HCT116 (cell line): ENCODE measurements at regions not wholly inside any gene's neighbourhood (a gene's known extent, or its start where the extent isn't known, plus 50 kb on each side); places are given as distances from the start of the nearest gene placed in this dataset.

Experiments
- ATAC-seq: fragments of 200-7000 bp; cut with Tn5 transposase; 2 replicates; pipeline ENCODE4 v1.9.1; 2020; ENCODE audit warnings: mild to moderate bottlenecking, moderate library complexity
- BruUV-seq: library from RNA; stranded (reverse); fragments of 400-500 nt; replicated peaks from 2 replicates; lab custom pipeline; 2021; lab: Mats Ljungman, UMichigan
- CTCF ChIA-PET: fragments of 300-600 bp; sonication (Branson Sonifier 250); formaldehyde crosslinking; loops from one replicate; lab custom pipeline; 2021; ENCODE audit warnings: antibody characterized with exemption; lab: Charles Lee
- POLR2A ChIA-PET: fragments of 300-600, 350-600 bp; sonication (Branson Sonifier 250); formaldehyde crosslinking; loops from one replicate; lab custom pipeline; 2021; ENCODE audit warnings: antibody characterized with exemption; lab: Charles Lee
- RAD21 ChIA-PET, 2 experiments: fragments of 300-600 bp; sonication (Branson Sonifier 250); formaldehyde crosslinking; loops; one replicate each; lab custom pipeline; 2023; ENCODE audit warnings: low total read pairs in 2 of 2; ENCODE audit not compliant: uncharacterized antibody in 2 of 2, unreplicated experiment in 2 of 2, low non-redundant PET in 1 of 2; lab: Charles Lee
- DNase-seq: peaks from one replicate; pipeline ENCODE4 v3.0.0-alpha.2; 2010; ENCODE audit warnings: low read depth, low spot score
- H2AFZ ChIP-seq: fragments of 200-600 bp; shearing (Covaris generic), sonication (generic); 2 replicates; pipeline ENCODE4 v1.6.1; 2017; ENCODE audit warnings: low read depth, mixed run types, mixed read lengths, antibody characterized with exemption, low read length; ENCODE audit not compliant: poor library complexity, severe bottlenecking
- H3K27ac ChIP-seq: 2 replicates; pipeline ENCODE4 v1.5.1; 2012; ENCODE audit warnings: low read depth, low read length
- H3K27me3 ChIP-seq: fragments of 200-600 bp; sonication (generic); 2 replicates; pipeline ENCODE4 v1.6.1; 2016; ENCODE audit warnings: mixed run types, low read length, mixed read lengths; ENCODE audit not compliant: insufficient read depth
- H3K36me3 ChIP-seq, 2 experiments: fragments of 200-500 bp in 1 of 2; fragments of 200-600 bp in 1 of 2; sonication (Bioruptor generic) in 1 of 2; sonication (generic) in 1 of 2; 2 replicates each; pipeline versions ENCODE4 v1.5.1 to v1.6.1; 2014 to 2016; ENCODE audit warnings: low read length in 2 of 2, inconsistent platforms in 1 of 2, mixed read lengths in 1 of 2, mixed run types in 1 of 2; ENCODE audit not compliant: insufficient read depth in 2 of 2, control insufficient read depth in 1 of 2
- H3K4me1 ChIP-seq, 2 experiments: fragments of 200-600 bp in 1 of 2; sonication (generic) in 1 of 2; 2 replicates each; pipeline versions ENCODE4 v1.5.1 to v1.6.1; 2012 to 2017; ENCODE audit warnings: low read length in 2 of 2, inconsistent platforms in 1 of 2, mild to moderate bottlenecking in 1 of 2, mixed read lengths in 1 of 2, mixed run types in 1 of 2, moderate library complexity in 1 of 2; ENCODE audit not compliant: insufficient read depth in 2 of 2, control insufficient read depth in 1 of 2
- H3K4me2 ChIP-seq: fragments of 200-600 bp; sonication (generic); 2 replicates; pipeline ENCODE4 v1.6.1; 2017; ENCODE audit warnings: mixed run types, low read length, mixed read lengths
- H3K4me3 ChIP-seq, 2 experiments: fragments of 200-600 bp in 1 of 2; sonication (generic) in 1 of 2; replicated peaks in 1 of 2; 2 replicates each; pipeline ENCODE4 v1.5.1; 2011 to 2016; ENCODE audit warnings: low read length in 2 of 2, control low read depth in 1 of 2, low read depth in 1 of 2, mild to moderate bottlenecking in 1 of 2, mixed read lengths in 1 of 2, mixed run types in 1 of 2
- H3K79me2 ChIP-seq: fragments of 200-600 bp; sonication (generic); 2 replicates; pipeline ENCODE4 v1.6.1; 2017; ENCODE audit warnings: mild to moderate bottlenecking, mixed run types, low read length, moderate library complexity, mixed read lengths; ENCODE audit not compliant: insufficient read depth
- H3K9ac ChIP-seq: fragments of 200-600 bp; sonication (generic); 2 replicates; pipeline ENCODE4 v1.6.1; 2016; ENCODE audit warnings: low read length, mixed read lengths
- H3K9me2 ChIP-seq: fragments of 200-600 bp; sonication (generic), shearing (Covaris generic); 2 replicates; pipeline ENCODE4 v1.6.1; 2017; ENCODE audit warnings: mixed run types, mild to moderate bottlenecking, moderate library complexity; ENCODE audit not compliant: insufficient read depth
- H3K9me3 ChIP-seq, 2 experiments: fragments of 200-500 bp in 1 of 2; fragments of 200-600 bp in 1 of 2; sonication (Bioruptor generic) in 1 of 2; sonication (generic) in 1 of 2; 2 replicates each; pipeline ENCODE4 v1.6.1; 2014 to 2017; ENCODE audit warnings: low read length in 2 of 2, mixed read lengths in 2 of 2, inconsistent platforms in 1 of 2, low read depth in 1 of 2, mild to moderate bottlenecking in 1 of 2, mixed run types in 1 of 2, moderate library complexity in 1 of 2; ENCODE audit not compliant: control insufficient read depth in 1 of 2, insufficient read depth in 1 of 2
- H4K20me1 ChIP-seq: fragments of 200-600 bp; sonication (generic), shearing (Covaris generic); 2 replicates; pipeline ENCODE4 v1.6.1; 2017; ENCODE audit warnings: mixed run types, mild to moderate bottlenecking, moderate library complexity; ENCODE audit not compliant: insufficient read depth
- CEBPB ChIP-seq: IDR thresholded peaks from 2 replicates; pipeline ENCODE4 v1.6.1; 2012; ENCODE audit warnings: low read depth
- ELF1 ChIP-seq: IDR thresholded peaks from 2 replicates; pipeline ENCODE4 v1.6.1; 2012; ENCODE audit warnings: low read depth, borderline replicate concordance
- EZH2 ChIP-seq: fragments of 200-600 bp; sonication (generic); IDR thresholded peaks from 2 replicates; pipeline ENCODE4 v1.6.1; 2017; ENCODE audit warnings: antibody characterized with exemption, mixed run types
- EZH2phosphoT487 ChIP-seq: fragments of 200-600 bp; IDR thresholded peaks from 2 replicates; pipeline ENCODE4 v1.6.1; 2018; ENCODE audit warnings: antibody characterized with exemption, borderline replicate concordance
- FOSL1 ChIP-seq: IDR thresholded peaks from 2 replicates; pipeline ENCODE4 v1.6.1; 2012; ENCODE audit warnings: low read depth
- JUND ChIP-seq: IDR thresholded peaks from 2 replicates; pipeline ENCODE4 v1.6.1; 2012
- POLR2AphosphoS5 ChIP-seq: IDR thresholded peaks from 2 replicates; pipeline ENCODE4 v1.6.1; 2011; ENCODE audit warnings: mild to moderate bottlenecking, low read depth, low read length, moderate library complexity
- RAD21 ChIP-seq: IDR thresholded peaks from 2 replicates; pipeline ENCODE4 v1.6.1; 2012; ENCODE audit warnings: low read depth, mild to moderate bottlenecking
- REST ChIP-seq: IDR thresholded peaks from 2 replicates; pipeline ENCODE4 v1.6.1; 2012; ENCODE audit warnings: low read depth
- SIN3A ChIP-seq: IDR thresholded peaks from 2 replicates; pipeline ENCODE4 v1.6.1; 2012; ENCODE audit warnings: low read depth
- SP1 ChIP-seq: IDR thresholded peaks from 2 replicates; pipeline ENCODE4 v1.6.1; 2012; ENCODE audit warnings: low read depth
- SRF ChIP-seq: IDR thresholded peaks from 2 replicates; pipeline ENCODE4 v1.6.1; 2012; ENCODE audit warnings: low read depth
- TCF7L2 ChIP-seq: IDR thresholded peaks from 2 replicates; pipeline ENCODE4 v1.7.0; 2011; ENCODE audit warnings: borderline replicate concordance, inconsistent platforms; ENCODE audit not compliant: insufficient read depth, insufficient read length; ENCODE audit errors: extremely low read depth
- YY1 ChIP-seq: IDR thresholded peaks from 2 replicates; pipeline ENCODE4 v1.6.1; 2011; ENCODE audit warnings: low read length, low read depth, moderate library complexity, mild to moderate bottlenecking; ENCODE audit not compliant: insufficient replicate concordance; ENCODE audit errors: extremely low read depth
- ZBTB33 ChIP-seq: IDR thresholded peaks from 2 replicates; pipeline ENCODE4 v1.6.1; 2011; ENCODE audit warnings: mild to moderate bottlenecking, low read length, moderate library complexity; ENCODE audit not compliant: insufficient replicate concordance; ENCODE audit errors: extremely low read depth
- ZFX ChIP-seq: fragments of 450-650 bp; IDR thresholded peaks from 2 replicates; pipeline ENCODE4 v1.6.1; 2017
- ZNF274 ChIP-seq: fragments of 200-500 bp; sonication (Bioruptor generic); IDR thresholded peaks from 2 replicates; pipeline ENCODE4 v1.6.1; 2014; ENCODE audit warnings: mild to moderate bottlenecking, low read depth, low read length, inconsistent platforms
- intact Hi-C: fragments of 100-400 bp; cut with micrococcal nuclease; formaldehyde crosslinking; loops from 2 replicates; pipeline ENCODE4 v1.10.0; 2022
- TF ChIP-seq, protein P1 (sequence below), 3 experiments: fragments of 200-600 bp in 1 of 3; sonication (generic) in 1 of 3; IDR thresholded peaks in 2 of 3; conservative IDR thresholded peaks in 1 of 3; 2 replicates each; pipeline ENCODE4 v1.5.1; 2012 to 2017; ENCODE audit warnings: low read depth in 2 of 3, low read length in 2 of 3, antibody characterized with exemption in 1 of 3, borderline replicate concordance in 1 of 3, control low read depth in 1 of 3, mild to moderate bottlenecking in 1 of 3, mixed read lengths in 1 of 3, mixed run types in 1 of 3, moderate library complexity in 1 of 3; ENCODE audit not compliant: insufficient read depth in 1 of 3
- TF ChIP-seq, protein P2 (sequence below): IDR thresholded peaks from 2 replicates; pipeline ENCODE4 v1.6.1; 2012
- TF ChIP-seq, protein P3 (sequence below): IDR thresholded peaks from 2 replicates; pipeline ENCODE4 v1.6.1; 2012

GRCh38 chr12:78732481-78732880 is 132.1 kb upstream of the SYT1 start:
- no peak for DNase-seq
- POLR2A ChIA-PET, result no interaction called here
- no TSS peak for BruUV-seq
- no peaks in the 10 kb centered on the region for H3K36me3 ChIP-seq
- H3K9me2 ChIP-seq, result no peaks in the 10 kb centered on the region
- TF ChIP-seq ZFX (no peak), ELF1 (no peak), POLR2AphosphoS5 (no peak), REST (no peak), YY1 (no peak), EZH2phosphoT487 (no peak), FOSL1 (no peak), EZH2 (no peak), SRF (no peak), SP1 (no peak), TCF7L2 (no peak), ZBTB33 (no peak), RAD21 (no peak), ZNF274 (no peak), JUND (no peak), SIN3A (no peak), CEBPB (no peak)
- TF ChIP-seq, protein P1, sequence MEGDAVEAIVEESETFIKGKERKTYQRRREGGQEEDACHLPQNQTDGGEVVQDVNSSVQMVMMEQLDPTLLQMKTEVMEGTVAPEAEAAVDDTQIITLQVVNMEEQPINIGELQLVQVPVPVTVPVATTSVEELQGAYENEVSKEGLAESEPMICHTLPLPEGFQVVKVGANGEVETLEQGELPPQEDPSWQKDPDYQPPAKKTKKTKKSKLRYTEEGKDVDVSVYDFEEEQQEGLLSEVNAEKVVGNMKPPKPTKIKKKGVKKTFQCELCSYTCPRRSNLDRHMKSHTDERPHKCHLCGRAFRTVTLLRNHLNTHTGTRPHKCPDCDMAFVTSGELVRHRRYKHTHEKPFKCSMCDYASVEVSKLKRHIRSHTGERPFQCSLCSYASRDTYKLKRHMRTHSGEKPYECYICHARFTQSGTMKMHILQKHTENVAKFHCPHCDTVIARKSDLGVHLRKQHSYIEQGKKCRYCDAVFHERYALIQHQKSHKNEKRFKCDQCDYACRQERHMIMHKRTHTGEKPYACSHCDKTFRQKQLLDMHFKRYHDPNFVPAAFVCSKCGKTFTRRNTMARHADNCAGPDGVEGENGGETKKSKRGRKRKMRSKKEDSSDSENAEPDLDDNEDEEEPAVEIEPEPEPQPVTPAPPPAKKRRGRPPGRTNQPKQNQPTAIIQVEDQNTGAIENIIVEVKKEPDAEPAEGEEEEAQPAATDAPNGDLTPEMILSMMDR (IDR thresholded peaks at IDR 0.05 in 2 of 3, conservative IDR thresholded peaks at IDR 0.05 in 1 of 3; ENCODE audit: borderline replicate concordance in 1 of 3, insufficient read depth in 1 of 3, low read depth in 2 of 3, low read length in 2 of 3), result no peak
- TF ChIP-seq, protein P2, sequence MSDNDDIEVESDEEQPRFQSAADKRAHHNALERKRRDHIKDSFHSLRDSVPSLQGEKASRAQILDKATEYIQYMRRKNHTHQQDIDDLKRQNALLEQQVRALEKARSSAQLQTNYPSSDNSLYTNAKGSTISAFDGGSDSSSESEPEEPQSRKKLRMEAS, result no peak
- TF ChIP-seq, protein P3, sequence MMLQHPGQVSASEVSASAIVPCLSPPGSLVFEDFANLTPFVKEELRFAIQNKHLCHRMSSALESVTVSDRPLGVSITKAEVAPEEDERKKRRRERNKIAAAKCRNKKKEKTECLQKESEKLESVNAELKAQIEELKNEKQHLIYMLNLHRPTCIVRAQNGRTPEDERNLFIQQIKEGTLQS, result no peak
- RAD21 ChIA-PET, result no interaction called here
- no peaks in the 10 kb centered on the region for H3K79me2 ChIP-seq
- intact Hi-C loops, result no loop called here
- H3K4me3 ChIP-seq, result no peak overlapping the region
- ATAC-seq, result no peak
- CTCF ChIA-PET, result no interaction called here
- no peak overlapping the region for H3K4me2 ChIP-seq
- H3K9me3 ChIP-seq, result no peaks in the 10 kb centered on the region
- H3K4me1 ChIP-seq, result no peaks in the 10 kb centered on the region
- H3K27me3 ChIP-seq, result no peaks in the 10 kb centered on the region
- H2AFZ ChIP-seq, result no peak overlapping the region
- H3K27ac ChIP-seq, result no peak overlapping the region
- H4K20me1 ChIP-seq, result no peaks in the 10 kb centered on the region
- H3K9ac ChIP-seq, result no peak overlapping the region
